RWPE1 (cell line): ENCODE measurements at regions not wholly inside any gene's neighbourhood (a gene's known extent, or its start where the extent isn't known, plus 50 kb on each side); places are given as distances from the start of the nearest gene placed in this dataset.
"Not testable (repeated sequence)": the region's sequence is repeated elsewhere in the genome, so short reads cannot be mapped to it uniquely, and the experiment has no call there.

Experiments
- CTCF ChIA-PET: fragments of 350-600 bp; sonication (Branson Sonifier 250); formaldehyde crosslinking; extraction: SDS; loops from one replicate; lab custom pipeline; 2021; lab: Yijun Ruan, JAX
- POLR2A ChIA-PET: fragments of 400-600 bp; formaldehyde crosslinking; extraction: SDS; loops from one replicate; lab custom pipeline; 2020; ENCODE audit warnings: antibody characterized with exemption; ENCODE audit not compliant: low non-redundant PET; lab: Yijun Ruan, JAX
- DNase-seq: peaks from one replicate; pipeline ENCODE4 v3.0.0; 2012; ENCODE audit warnings: low spot score
- H3K27ac ChIP-seq: fragments of 450-650 bp; 2 replicates; pipeline ENCODE4 v1.5.1; 2017
- CTCF ChIP-seq: fragments of 450-650 bp; conservative IDR thresholded peaks from 2 replicates; pipeline ENCODE4 v1.5.1; 2017; ENCODE audit warnings: low read depth, mild to moderate bottlenecking

- no peak overlapping the region for H3K27ac ChIP-seq
- CTCF ChIA-PET, result no interaction called here
- no peak for TF ChIP-seq CTCF
- POLR2A ChIA-PET, result no interaction called here
- no peak for DNase-seq
Measured at GRCh38 chr14:87758876-87759275, 234.1 kb downstream of the GALC start.

- H3K27ac ChIP-seq, result no peak overlapping the region
- ChIA-PET POLR2A (no interaction called here), CTCF (interaction anchor here (0.6 kb wide), 1 partner anchor 220 kb away, joined by 3 read pairs; no protein-coding TSS in a partner anchor)
- TF ChIP-seq CTCF, result no peak
- no peak for DNase-seq
Measured at GRCh38 chr14:87756661-87757060, 236.3 kb downstream of the GALC start.

GRCh38 chr14:87754520-87755223, 238.3 kb downstream of the GALC start:
- no peak for TF ChIP-seq CTCF
- POLR2A ChIA-PET, result no interaction called here
- no peak overlapping the region for H3K27ac ChIP-seq
- CTCF ChIA-PET, result no interaction called here
- no peak for DNase-seq

- ChIA-PET CTCF (no interaction called here), POLR2A (no interaction called here)
- no peak for DNase-seq
- H3K27ac ChIP-seq, result no peak overlapping the region
- TF ChIP-seq CTCF, result no peak
Measured at GRCh38 chr14:87748558-87748957, 244.4 kb downstream of the GALC start.

DNA sequence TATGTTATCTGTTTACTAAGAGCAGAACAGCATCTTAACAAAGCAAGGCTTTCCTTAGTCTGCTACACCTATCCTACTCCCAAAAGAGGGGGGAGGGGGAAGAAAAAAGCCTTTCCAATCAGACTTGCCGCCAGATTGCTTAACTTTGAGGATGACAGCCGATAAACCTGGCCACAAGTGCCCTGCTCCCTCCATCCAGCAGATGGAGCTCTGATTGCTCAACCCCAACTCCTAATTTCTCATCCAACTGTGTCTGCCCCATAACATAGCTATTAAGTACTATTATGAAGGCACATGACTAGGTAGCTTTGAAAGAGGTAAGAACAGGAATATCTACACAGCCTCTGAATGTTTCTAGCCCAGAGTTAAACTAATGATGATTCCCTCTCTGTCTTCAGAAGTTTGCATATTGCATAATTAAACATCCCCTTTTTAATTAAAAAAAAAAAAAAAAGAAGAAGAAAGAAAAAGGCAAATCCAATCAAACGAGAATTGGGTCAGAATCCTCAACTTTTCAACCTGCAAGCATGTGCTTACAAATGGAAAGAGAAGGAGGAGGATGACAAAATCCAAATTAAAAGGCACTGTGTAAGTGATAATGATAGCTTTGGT, 247.4 kb downstream of the GALC start:
- H3K27ac ChIP-seq, result no peak overlapping the region
- CTCF ChIA-PET, result interaction anchor here (0.6 to 1.6 kb wide), 12 partner anchors 10 to 444 kb away, joined by 3 to 7 read pairs (median 4); no protein-coding TSS in a partner anchor
- DNase-seq, result peak; percentile 54
- TF ChIP-seq CTCF, result peak; percentile 65
- POLR2A ChIA-PET, result no interaction called here

DNA sequence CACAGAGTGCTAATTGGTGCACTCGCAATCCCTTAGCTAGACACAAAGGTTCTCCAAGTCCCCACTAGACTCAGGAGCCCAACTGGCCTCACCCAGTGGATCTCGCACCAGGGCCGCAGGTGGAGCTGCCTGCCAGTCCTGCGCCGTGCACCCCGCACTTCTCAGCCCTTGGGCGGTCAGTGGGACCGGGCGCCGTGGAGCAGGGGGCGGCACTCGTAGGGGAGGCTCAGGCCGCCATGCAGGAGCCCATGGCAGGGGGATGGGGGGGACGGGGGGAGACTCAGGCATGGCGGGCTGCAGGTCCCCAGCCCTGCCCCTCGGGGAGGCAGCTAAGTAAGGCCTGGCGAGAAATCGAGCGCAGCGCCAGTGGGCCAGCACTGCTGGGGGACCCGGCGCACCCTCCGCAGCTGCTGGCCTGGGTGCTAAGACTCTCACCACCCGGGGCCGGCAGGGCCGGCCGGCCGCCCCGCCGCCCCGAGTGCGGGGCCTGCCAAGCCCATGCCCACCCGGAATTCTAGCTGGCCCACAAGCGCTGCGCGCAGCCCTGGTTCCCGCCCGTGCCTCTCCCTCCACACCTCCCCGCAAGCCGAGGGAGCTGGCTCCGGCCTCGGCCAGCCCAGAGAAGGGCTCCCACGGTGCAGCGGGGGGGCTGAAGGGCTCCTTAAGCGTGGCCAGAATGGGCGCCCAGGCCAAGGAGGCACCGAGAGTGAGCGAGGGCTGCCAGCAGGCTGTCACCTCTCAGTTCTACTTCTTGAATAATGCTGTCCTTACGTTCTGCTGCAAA, 258.2 kb downstream of the GALC start:
- CTCF ChIA-PET, result interaction anchor here (1.0 kb wide), 1 partner anchor 11 kb away, joined by 5 read pairs; no protein-coding TSS in a partner anchor
- DNase-seq, POLR2A ChIA-PET, H3K27ac ChIP-seq: not testable (repeated sequence)

- CTCF ChIA-PET, result interaction anchor here (0.6 kb wide), 1 partner anchor 10 kb away, joined by 3 read pairs; no protein-coding TSS in a partner anchor
- DNase-seq, POLR2A ChIA-PET, H3K27ac ChIP-seq: not testable (repeated sequence)
Measured at GRCh38 chr14:87733115-87733514, 259.9 kb downstream of the GALC start.
